Heart right ventricle (tissue), 16 donors: ENCODE measurements at regions not wholly inside any gene's neighbourhood (a gene's known extent, or its start where the extent isn't known, plus 50 kb on each side); places are given as distances from the start of the nearest gene placed in this dataset.
"Not testable (repeated sequence)": the region's sequence is repeated elsewhere in the genome, so short reads cannot be mapped to it uniquely, and the experiment has no call there.

ENCODE experiments used
- ATAC-seq, 8 donors: fragments of 200-7000 bp; cut with Tn5 transposase; one replicate each; pipeline ENCODE4 v1.9.1; 2020; ENCODE audit warnings: mild to moderate bottlenecking in 8 of 8, moderate library complexity in 8 of 8, moderate number of reproducible peaks in 1 of 8
- DNase-seq, 2 donors: peaks; one replicate each; pipeline ENCODE4 v3.0.0-alpha.2; 2020
- H3K27ac ChIP-seq, 10 donors: fragments of 200-600 bp; sonication (generic) in 2 of 10; one replicate each; pipeline versions ENCODE4 v1.5.0 to v1.8.0; 2020 to 2022; ENCODE audit warnings: mild to moderate bottlenecking in 3 of 10
- H3K27me3 ChIP-seq, 7 donors: fragments of 200-600 bp; one replicate each; pipeline ENCODE4 v1.8.0; 2021 to 2022; ENCODE audit warnings: mild to moderate bottlenecking in 2 of 7
- H3K36me3 ChIP-seq, 9 donors: fragments of 200-600 bp; sonication (generic) in 1 of 9; one replicate each; pipeline versions ENCODE4 v1.5.0 to v1.8.0; 2020 to 2022; ENCODE audit warnings: mild to moderate bottlenecking in 2 of 9
- H3K4me1 ChIP-seq, 9 donors: fragments of 200-600 bp; sonication (generic) in 1 of 9; one replicate each; pipeline versions ENCODE4 v1.5.0 to v1.8.0; 2020 to 2022; ENCODE audit warnings: mild to moderate bottlenecking in 4 of 9
- H3K4me3 ChIP-seq, 10 donors: fragments of 200-600 bp; sonication (generic) in 2 of 10; one replicate each; pipeline versions ENCODE4 v1.5.0 to v1.8.0; 2020 to 2022; ENCODE audit warnings: mild to moderate bottlenecking in 7 of 10, moderate library complexity in 2 of 10
- H3K9me3 ChIP-seq, 11 donors: fragments of 200-600 bp in 10 of 11; sonication (generic) in 2 of 11; one replicate each; pipeline versions ENCODE4 v1.5.0 to v1.8.0; 2013 to 2022; ENCODE audit warnings: mild to moderate bottlenecking in 2 of 11, control low read depth in 1 of 11, moderate library complexity in 1 of 11
- CTCF ChIP-seq, 9 donors: fragments of 200-600 bp; sonication (generic) in 2 of 9; IDR thresholded peaks; one replicate each; pipeline versions ENCODE4 v1.5.0 to v1.8.0; 2021 to 2022; ENCODE audit warnings: antibody characterized with exemption in 9 of 9, mild to moderate bottlenecking in 5 of 9, moderate library complexity in 1 of 9
- whole genome bisulfite sequencing, 2 donors: extraction: QIAGEN DNeasy Blood & Tissue Kit; methylation state at CpG; one replicate each; pipeline ENCODE4 v1.1.7; 2013; ENCODE audit warnings: inconsistent platforms in 1 of 2; 5-methylcytosine and 5-hydroxymethylcytosine counted together
- intact Hi-C, 10 donors: fragments of 100-400 bp; cut with DNase I; formaldehyde crosslinking; loops; one replicate each; pipeline versions ENCODE4 v1.11.1 to v1.14.2; 2022
- donor health status: Arrhythmogenic right ventricular cardiomyopathy.
- donor health status: ischemic (EF 13 %, LVEDD 7.1; RV severe dilation, severe dysfunction).
- donor health status: healthy with polysubstance abuse.
- donor health status: DM: no; HTN: yes; CAD: no.
- donor health status: DM: no; HTN: no; CAD: no.
- donor health status: ischemic (EF 25% LVEDD 6.9; RV normal size, moderate dysfunction).
- donor health status: ischemic (EF 25% LVEDD 5.7; RV mildly dilated, moderate dysfunction).
- donor health status: healthy.
- donor health status: DM: yes; HTN: yes; CAD: no.
- donor health status: Ischemic cardiomyopathy.
- donor health status: ischemic (EF 35%, LVEDD 5.7; RV mildly dilated, moderate dysfunction).
- donor health status: nonischemic (EF 11% LVEDD 7.7; RV severe dilation, severe dysfunction).
- donor health status: DM: yes; HTN: yes; CAD: no.
- donor health status: PGD.
- donor health status: ischemic (EF 29% LVEDD 5.4; RV normal size, mild dysfunction).
- donor health status: nonischemic (EF 23%, LVEDD 6.1; RV moderate dilation, normal function).

- peaks cover 0 to 18% (median 4%) of the 10 kb centered on the region in 7 donors for H3K27me3 ChIP-seq
- H3K9me3 ChIP-seq, H3K4me3 ChIP-seq, H3K36me3 ChIP-seq, ATAC-seq, H3K27ac ChIP-seq, intact Hi-C loops, DNase-seq, H3K4me1 ChIP-seq: not testable (repeated sequence)
- 45 to 58% methylated on average over 8 of the region's 8 CpGs for WGBS, 2 donors
Measured at GRCh38 chr2:91742973-91743490, 3051.6 kb downstream of the RPIA start.

- WGBS, 2 donors, result 53 to 65% methylated on average over 1 of the region's 1 CpG
- H3K27me3 ChIP-seq, result peaks cover 0 to 26% (median 4%) of the 10 kb centered on the region in 7 donors
- H3K4me3 ChIP-seq, DNase-seq, H3K9me3 ChIP-seq, H3K4me1 ChIP-seq, intact Hi-C loops, H3K36me3 ChIP-seq, H3K27ac ChIP-seq, ATAC-seq: not testable (repeated sequence)
Measured at GRCh38 chr2:91743910-91744309, 3052.4 kb downstream of the RPIA start.

GRCh38 chr2:91744700-91745141 lies 3053.2 kb downstream of the RPIA start:
- H3K27ac ChIP-seq, intact Hi-C loops, H3K4me3 ChIP-seq, H3K36me3 ChIP-seq, H3K4me1 ChIP-seq, H3K9me3 ChIP-seq, ATAC-seq, DNase-seq: not testable (repeated sequence)
- 44 to 45% methylated on average over 13 to 15 of the region's 16 CpGs for whole genome bisulfite sequencing, 2 donors
- H3K27me3 ChIP-seq, result peaks cover 0 to 26% (median 4%) of the 10 kb centered on the region in 7 donors

- WGBS, 2 donors, result 15 to 19% methylated on average over 47 to 52 of the region's 52 CpGs
- Histone ChIP-seq H3K4me1 (no peaks in the 10 kb centered on the region), H3K36me3 (no peaks in the 10 kb centered on the region), H3K27ac (no peak overlapping the region), H3K9me3 (peaks cover 0 to 4% (median 0%) of the 10 kb centered on the region in 11 donors), H3K4me3 (no peak overlapping the region), H3K27me3 (peaks cover 0 to 23% (median 9%) of the 10 kb centered on the region in 7 donors)
- DNase-seq, result no peak
- TF ChIP-seq CTCF (IDR thresholded peaks at IDR 0.05), result no peak
- peak in 1 of 8 donors; percentile 56 for ATAC-seq
- intact Hi-C loops, result no loop called here
Measured at GRCh38 chr2:91748902-91749301, 3057.4 kb downstream of the RPIA start.

- H3K9me3 ChIP-seq, ATAC-seq, DNase-seq, H3K27ac ChIP-seq, H3K4me1 ChIP-seq, intact Hi-C loops, H3K36me3 ChIP-seq, H3K4me3 ChIP-seq: not testable (repeated sequence)
- 71 to 80% methylated on average over 8 of the region's 12 CpGs for WGBS, 2 donors
- peaks cover 0 to 26% (median 9%) of the 10 kb centered on the region in 7 donors for H3K27me3 ChIP-seq
Measured at GRCh38 chr2:91749665-91750064, 3058.2 kb downstream of the RPIA start.

GRCh38 chr2:91759361-91759941 lies 3068.0 kb downstream of the RPIA start:
- H3K27ac ChIP-seq, intact Hi-C loops, H3K36me3 ChIP-seq, H3K9me3 ChIP-seq, H3K4me3 ChIP-seq, ATAC-seq, DNase-seq, H3K4me1 ChIP-seq: not testable (repeated sequence)
- H3K27me3 ChIP-seq, result peaks cover 0 to 25% (median 5%) of the 10 kb centered on the region in 7 donors
- TF ChIP-seq CTCF (IDR thresholded peaks at IDR 0.05), result peak in 4 of 9 donors; percentile 6 to 31 (median 22)
- 21 to 40% methylated on average over 4 to 5 of the region's 5 CpGs for WGBS, 2 donors

GRCh38 chr2:91760672-91761071 lies 3069.2 kb downstream of the RPIA start:
- peaks cover 0 to 25% (median 5%) of the 10 kb centered on the region in 7 donors for H3K27me3 ChIP-seq
- 79 to 84% methylated on average over 5 of the region's 5 CpGs for WGBS, 2 donors
- DNase-seq, intact Hi-C loops, H3K4me3 ChIP-seq, H3K4me1 ChIP-seq, ATAC-seq, H3K27ac ChIP-seq, H3K9me3 ChIP-seq, H3K36me3 ChIP-seq: not testable (repeated sequence)

- H3K27me3 ChIP-seq, result peaks cover 0 to 15% (median 5%) of the 10 kb centered on the region in 7 donors
- peak in 2 of 8 donors; percentile 57 to 58 for ATAC-seq
- 71 to 81% methylated on average over 3 of the region's 6 CpGs for WGBS, 2 donors
- H3K36me3 ChIP-seq, DNase-seq, H3K9me3 ChIP-seq, H3K4me3 ChIP-seq, H3K27ac ChIP-seq, H3K4me1 ChIP-seq, intact Hi-C loops: not testable (repeated sequence)
Measured at GRCh38 chr2:91762312-91762711, 3070.8 kb downstream of the RPIA start.

- H3K36me3 ChIP-seq, ATAC-seq, H3K4me3 ChIP-seq, DNase-seq, H3K9me3 ChIP-seq, H3K27ac ChIP-seq, H3K4me1 ChIP-seq, intact Hi-C loops: not testable (repeated sequence)
- 29 to 31% methylated on average over 4 of the region's 4 CpGs for WGBS, 2 donors
- H3K27me3 ChIP-seq, result peaks cover 0 to 13% (median 5%) of the 10 kb centered on the region in 7 donors
Measured at GRCh38 chr2:91763710-91764109, 3072.2 kb downstream of the RPIA start.
